MM.1S (cell line): ENCODE measurements at regions not wholly inside any gene's neighbourhood (a gene's known extent, or its start where the extent isn't known, plus 50 kb on each side); places are given as distances from the start of the nearest gene placed in this dataset.

ENCODE experiments used
- CTCF ChIP-seq: fragments of 300-600 bp; sonication (generic); IDR thresholded peaks from 2 replicates; pipeline ENCODE4 v1.5.1; 2016; ENCODE audit warnings: antibody characterized with exemption, low read length, mixed read lengths
- EZH2 ChIP-seq: fragments of 300-600 bp; sonication (generic); optimal IDR thresholded peaks from 2 replicates; pipeline ENCODE3; 2017; ENCODE audit warnings: low read depth, mild to moderate bottlenecking, antibody characterized with exemption, low read length, mixed read lengths

GRCh38 chr16:5220705-5221104, 123.1 kb upstream of the EEF2KMT start:
- TF ChIP-seq EZH2 (no peak), CTCF (no peak)
